Retina (tissue), 1 donor: ENCODE measurements at regions not wholly inside any gene's neighbourhood (a gene's known extent, or its start where the extent isn't known, plus 50 kb on each side); places are given as distances from the start of the nearest gene placed in this dataset.

Experiments
- DNase-seq: peaks from one replicate; pipeline ENCODE4 v3.0.0-alpha.2; 2016

GRCh38 chr16:86356804-86357203, 153.5 kb upstream of the FOXF1 start:
- no peak for DNase-seq

GRCh38 chr16:86357303-86357702, 153.0 kb upstream of the FOXF1 start:
- no peak for DNase-seq

GRCh38 chr16:86357950-86358349, 152.4 kb upstream of the FOXF1 start:
- DNase-seq = no peak

- no peak for DNase-seq
Observed at GRCh38 chr16:86359571-86359970, 150.8 kb upstream of the FOXF1 start.

- DNase-seq = no peak
Observed at GRCh38 chr16:86362155-86362849, 148.0 kb upstream of the FOXF1 start.

GRCh38 chr16:86363057-86363490, 147.3 kb upstream of the FOXF1 start:
- no peak for DNase-seq

- DNase-seq = no peak
Observed at GRCh38 chr16:86363836-86364618, 146.3 kb upstream of the FOXF1 start.

GRCh38 chr16:86364653-86365380, 145.5 kb upstream of the FOXF1 start:
- no peak for DNase-seq

GRCh38 chr16:86365513-86366273, 144.6 kb upstream of the FOXF1 start:
- no peak for DNase-seq

GRCh38 chr16:86366481-86366880, 143.8 kb upstream of the FOXF1 start:
- no peak for DNase-seq

GRCh38 chr16:86367291-86368072, 142.8 kb upstream of the FOXF1 start:
- DNase-seq = no peak

- DNase-seq = no peak
Observed at GRCh38 chr16:86368261-86368660, 142.1 kb upstream of the FOXF1 start.

GRCh38 chr16:86370062-86370461, 140.3 kb upstream of the FOXF1 start:
- no peak for DNase-seq

GRCh38 chr16:86371083-86371803, 139.1 kb upstream of the FOXF1 start:
- no peak for DNase-seq

GRCh38 chr16:86372193-86372592, 138.1 kb upstream of the FOXF1 start:
- DNase-seq = no peak

- peak; percentile 80 for DNase-seq
Observed at GRCh38 chr16:86373276-86373901, 136.9 kb upstream of the FOXF1 start.

- DNase-seq = no peak
Observed at GRCh38 chr16:86374603-86375130, 135.7 kb upstream of the FOXF1 start.

GRCh38 chr16:86375364-86375763, 135.0 kb upstream of the FOXF1 start:
- DNase-seq = no peak

GRCh38 chr16:86375851-86376250, 134.5 kb upstream of the FOXF1 start:
- no peak for DNase-seq

GRCh38 chr16:86376837-86377236, 133.5 kb upstream of the FOXF1 start:
- DNase-seq = no peak
